GM21381 (cell line): ENCODE measurements at regions not wholly inside any gene's neighbourhood (a gene's known extent, or its start where the extent isn't known, plus 50 kb on each side); places are given as distances from the start of the nearest gene placed in this dataset.
"Not testable (repeated sequence)": the region's sequence is repeated elsewhere in the genome, so short reads cannot be mapped to it uniquely, and the experiment has no call there.

ENCODE experiments used
- ATAC-seq: cut with Tn5 transposase; IDR thresholded peaks from one replicate; pipeline ENCODE4 v1.9.1; 2021; ENCODE audit warnings: mild to moderate bottlenecking, moderate library complexity; ENCODE audit not compliant: unreplicated experiment

DNA sequence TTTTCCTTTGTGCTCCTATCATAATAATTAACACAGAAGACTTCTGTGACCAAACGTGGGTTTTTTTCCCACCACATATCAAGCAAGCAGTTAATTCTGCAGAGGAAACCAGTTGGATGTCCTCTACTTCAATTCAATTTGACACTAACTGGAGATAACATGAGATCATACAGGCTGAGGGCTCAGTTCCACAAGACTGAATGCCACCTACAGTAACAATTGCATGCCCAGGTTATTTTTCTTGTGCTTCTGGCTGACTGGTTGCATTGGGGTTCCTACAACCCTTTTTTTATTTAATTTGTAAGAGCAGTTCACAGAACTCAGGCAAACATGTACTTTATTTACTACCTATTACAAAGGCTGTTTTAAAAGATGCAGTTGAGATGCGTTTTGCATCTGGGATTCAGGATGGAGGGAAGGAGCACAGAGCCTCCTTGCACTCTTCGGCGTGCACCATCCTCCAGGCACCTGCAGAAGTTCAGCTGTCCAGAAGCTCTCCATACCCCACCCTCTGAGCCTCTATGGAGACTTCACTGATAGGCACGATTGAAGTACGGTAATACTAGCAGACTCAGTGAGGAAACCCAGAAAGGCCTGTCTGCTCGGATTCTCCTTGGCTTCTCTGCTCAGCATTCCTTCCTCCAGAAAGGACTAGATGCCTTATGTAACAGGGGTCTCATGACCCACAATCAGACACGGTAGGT, 425.2 kb upstream of the CDH9 start:
- no peak for ATAC-seq

DNA sequence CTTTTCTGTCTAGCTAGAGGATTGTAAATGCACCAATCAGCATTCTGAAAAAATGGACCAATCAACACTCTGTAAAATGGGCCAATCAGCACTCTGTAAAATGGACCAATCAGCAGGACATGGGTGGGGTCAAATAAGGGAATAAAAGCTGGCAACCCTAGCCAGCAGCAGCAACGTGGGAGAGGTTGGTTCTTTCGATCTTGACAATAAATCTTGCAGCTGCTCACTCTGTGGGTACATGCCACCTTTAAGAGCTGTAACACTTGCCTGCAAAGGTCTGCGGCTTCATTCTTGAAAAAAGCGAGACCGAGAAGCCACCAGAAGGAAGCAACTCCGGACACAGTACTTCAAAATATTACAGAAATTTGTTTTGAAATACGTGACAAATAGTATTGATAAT, 424.6 kb upstream of the CDH9 start:
- ATAC-seq = no peak

DNA sequence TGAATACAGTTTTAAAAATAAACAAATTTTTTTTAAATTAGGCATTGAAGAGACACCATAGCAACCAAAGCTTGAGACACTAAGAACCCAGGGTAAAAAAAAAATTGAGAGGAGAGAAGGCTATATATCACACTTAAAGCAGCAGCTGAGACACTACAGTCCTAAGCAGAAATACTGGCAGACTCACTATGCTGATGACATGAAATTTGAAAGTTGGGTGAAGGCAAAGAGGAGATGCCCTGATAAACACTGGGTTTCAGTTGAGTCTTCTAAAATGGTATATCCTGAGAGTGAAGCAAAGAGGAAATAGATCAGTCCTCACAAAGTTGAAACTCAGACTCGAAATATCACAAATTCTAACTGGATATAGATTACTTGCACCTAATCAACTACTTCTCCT, 419.9 kb upstream of the CDH9 start:
- ATAC-seq = no peak

DNA sequence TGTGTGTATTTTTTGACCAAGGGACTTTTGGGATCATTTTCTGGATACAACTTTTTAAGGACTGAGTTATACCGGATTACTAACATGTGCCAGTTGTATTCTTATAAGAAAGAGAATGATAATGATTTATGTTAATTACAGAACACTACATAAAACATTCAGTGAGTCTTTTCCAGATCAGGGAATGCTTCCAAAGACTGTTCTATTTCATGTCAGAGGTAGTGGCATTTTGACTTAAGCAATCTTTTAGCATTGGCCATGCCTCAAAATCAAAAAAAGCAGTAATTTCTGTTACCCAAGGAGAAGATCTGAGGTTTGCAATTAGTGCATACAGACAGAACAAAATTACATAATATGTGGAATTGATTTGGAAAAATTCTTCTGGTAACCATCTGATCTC, 413.0 kb upstream of the CDH9 start:
- ATAC-seq = no peak

GRCh38 chr5:27450607-27451006, 412.2 kb upstream of the CDH9 start:
- ATAC-seq = no peak

- not testable (repeated sequence) for ATAC-seq
These were observed 401.0 kb upstream of the CDH9 start for GRCh38 chr5:27439383-27439782.

DNA sequence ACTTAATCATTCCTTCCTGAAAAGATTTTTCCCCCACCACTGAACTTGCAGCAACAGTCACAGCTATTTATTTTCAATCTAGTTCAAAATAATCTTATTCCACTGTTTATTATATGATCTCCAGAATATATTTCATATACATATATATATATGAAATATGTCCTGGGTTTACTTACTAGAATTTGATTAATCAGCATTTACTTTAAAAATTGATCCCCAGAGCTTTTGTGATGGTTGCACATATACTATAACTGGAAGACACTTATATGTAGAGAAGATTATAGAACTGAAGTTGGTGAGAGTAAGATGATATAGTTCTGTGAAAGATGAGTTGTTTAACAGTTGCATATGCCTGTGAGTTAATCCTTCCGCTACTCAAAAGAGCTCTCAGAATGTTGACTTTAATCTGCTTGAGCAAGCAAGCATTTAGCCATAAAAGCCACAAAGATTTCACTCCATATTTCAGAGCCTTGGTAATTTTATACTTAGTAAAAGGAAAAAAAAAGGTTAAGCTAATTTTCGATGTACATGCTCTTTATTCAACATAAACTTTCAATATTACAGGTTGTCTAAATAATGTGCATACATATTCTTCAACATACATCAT, 399.3 kb upstream of the CDH9 start:
- no peak for ATAC-seq

DNA sequence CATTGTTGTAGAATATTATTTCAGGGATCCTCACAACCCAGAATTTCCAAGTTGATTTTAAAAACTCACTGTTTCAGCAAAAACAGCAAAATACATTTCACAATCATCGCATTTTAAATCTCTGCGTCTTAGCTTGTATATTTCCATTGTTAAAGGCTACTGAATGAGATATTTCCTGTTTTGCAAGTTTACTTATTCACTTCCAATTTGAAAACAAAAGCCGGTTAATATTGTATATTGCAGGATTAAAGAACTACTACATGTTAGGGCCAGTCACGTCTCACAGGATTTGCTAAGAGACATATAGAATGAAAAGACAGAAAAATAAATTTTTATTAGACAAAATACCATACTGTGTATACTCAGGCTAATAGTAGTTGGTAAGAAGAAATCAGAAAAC, 395.9 kb upstream of the CDH9 start:
- ATAC-seq = no peak

GRCh38 chr5:27414099-27414498, 375.7 kb upstream of the CDH9 start:
- no peak for ATAC-seq

DNA sequence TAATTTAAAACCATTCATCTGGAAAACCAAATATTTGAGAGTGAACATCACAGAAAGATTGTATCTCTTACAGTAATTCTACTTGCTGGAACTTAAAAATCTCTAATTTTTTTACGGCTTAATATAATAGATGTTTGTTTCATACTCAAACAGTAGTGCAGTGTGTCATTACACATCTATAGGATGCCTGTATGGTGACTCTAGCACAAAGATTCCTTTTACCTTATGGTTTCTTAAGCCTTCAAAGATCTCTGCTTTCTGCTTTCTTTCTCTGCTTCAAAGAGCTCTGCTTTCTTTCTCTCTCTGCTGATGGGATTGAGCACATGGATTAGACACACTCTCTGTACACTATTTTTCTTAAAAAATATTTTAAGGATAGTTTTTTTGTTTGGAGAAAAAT, 374.0 kb upstream of the CDH9 start:
- ATAC-seq = no peak

GRCh38 chr5:27406020-27406419, 367.6 kb upstream of the CDH9 start:
- ATAC-seq = no peak

GRCh38 chr5:27403243-27403882, 365.0 kb upstream of the CDH9 start:
- no peak for ATAC-seq

- no peak for ATAC-seq
These were observed 364.4 kb upstream of the CDH9 start for GRCh38 chr5:27402828-27403227.

GRCh38 chr5:27396998-27397397, 358.6 kb upstream of the CDH9 start:
- ATAC-seq = no peak

DNA sequence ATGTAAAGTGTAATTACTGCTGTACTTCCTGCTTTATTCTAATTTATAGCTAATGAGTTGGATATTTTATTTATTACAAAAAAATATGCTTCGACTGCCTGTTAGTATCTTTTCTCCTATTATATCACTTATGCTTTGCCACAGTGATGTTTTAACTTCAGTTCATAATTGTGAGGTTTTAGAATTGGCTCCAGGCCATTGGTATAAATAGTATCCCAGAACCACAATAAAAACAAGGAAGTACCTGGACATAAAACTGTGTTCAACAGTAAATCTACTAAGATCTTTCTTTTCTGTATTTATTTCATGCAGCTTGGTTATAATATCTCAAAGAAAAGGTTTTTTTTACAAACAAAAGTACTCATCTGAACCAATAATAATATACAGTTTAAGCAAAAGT, 354.3 kb upstream of the CDH9 start:
- ATAC-seq = no peak

DNA sequence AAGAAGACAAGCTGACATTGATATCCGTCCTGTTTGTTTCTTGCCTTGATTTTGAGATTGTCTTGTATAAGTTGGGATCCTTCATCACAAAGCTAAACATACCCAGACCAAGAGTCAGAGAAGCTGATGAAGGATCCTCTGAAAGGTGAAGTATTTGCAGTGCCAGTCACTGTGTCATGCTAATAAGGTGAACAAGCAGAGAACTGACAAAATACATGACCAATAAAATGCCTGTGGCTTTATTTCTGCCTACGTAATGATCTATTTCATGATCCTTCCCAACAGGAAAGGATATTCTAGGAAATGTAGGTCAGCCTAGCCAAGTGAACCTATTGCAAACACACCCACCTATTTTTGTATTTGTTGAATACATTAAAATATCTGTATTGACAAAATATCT, 351.3 kb upstream of the CDH9 start:
- no peak for ATAC-seq

DNA sequence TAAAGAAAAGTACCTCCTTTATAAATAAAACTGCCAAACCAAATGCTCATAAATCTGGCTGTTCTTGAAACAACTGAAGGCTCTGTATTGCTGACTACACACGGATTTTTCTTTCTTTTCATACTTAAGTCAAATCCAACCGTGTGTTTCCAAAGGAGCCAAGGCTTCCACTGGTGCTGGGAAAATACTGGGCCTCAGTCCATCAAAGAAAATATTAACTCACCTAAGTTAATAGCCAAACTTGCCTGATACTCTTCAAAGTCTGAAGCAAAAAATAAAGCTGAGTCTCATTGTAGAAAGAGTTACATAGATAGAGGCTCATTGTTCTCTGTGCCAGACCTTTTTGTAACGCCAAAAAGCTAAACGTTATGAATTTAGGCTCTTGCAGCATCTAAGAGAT, 350.4 kb upstream of the CDH9 start:
- ATAC-seq = no peak

GRCh38 chr5:27387535-27388073, 349.2 kb upstream of the CDH9 start:
- ATAC-seq = no peak

DNA sequence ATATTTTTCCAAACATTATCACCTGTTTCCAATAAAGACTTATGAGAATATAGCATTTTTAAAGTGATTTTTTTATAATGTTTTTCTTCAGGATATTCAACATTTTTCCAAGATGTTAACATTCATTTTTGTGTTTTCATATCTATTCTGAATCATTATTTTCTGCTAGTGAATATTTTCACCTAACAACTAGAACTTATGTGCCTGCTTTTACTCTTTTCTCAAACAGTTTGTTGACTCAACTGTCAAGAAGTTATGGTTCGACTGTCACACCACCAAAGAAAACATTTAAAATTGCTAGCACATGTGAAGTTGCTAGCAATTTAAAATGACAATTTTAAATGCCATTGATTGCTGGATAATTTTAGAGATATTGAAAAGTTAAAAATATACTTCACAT, 343.3 kb upstream of the CDH9 start:
- no peak for ATAC-seq

DNA sequence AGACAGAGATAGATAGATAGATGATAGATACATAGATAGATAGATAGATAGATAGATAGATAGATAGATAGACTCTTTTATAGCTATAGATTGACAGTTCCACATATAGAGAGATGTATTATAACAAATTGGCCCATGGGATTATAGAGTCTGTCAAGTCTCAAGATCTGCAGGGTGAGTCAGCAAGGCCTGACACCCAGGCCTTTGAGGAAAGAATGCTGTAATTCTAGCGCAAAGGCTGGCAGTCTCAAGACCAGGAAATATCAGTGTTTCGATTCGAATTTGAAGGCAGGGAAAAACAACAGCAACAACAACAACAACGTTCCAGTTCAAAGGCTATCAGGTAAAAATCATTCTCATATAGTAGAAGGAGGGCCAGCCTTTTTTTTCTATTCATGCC, 339.2 kb upstream of the CDH9 start:
- ATAC-seq = no peak

DNA sequence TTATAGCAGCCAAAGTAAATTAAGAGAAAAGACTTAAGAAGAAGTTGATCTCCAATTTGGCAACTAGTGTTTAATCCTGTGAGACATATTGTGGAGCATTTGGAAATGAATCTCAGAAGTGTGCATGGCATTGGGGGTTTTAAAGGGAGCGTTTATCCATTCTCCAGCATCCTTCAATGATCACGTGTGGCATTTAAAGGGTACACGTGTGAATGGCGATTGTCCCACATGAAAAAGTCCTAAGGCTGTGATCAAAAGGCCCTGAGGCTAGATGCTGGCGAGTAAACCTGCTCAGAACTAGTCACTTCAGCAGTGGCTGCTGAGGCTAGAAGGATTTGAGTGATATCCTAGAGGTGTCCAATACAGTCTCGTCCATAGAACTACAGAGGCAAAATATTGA, 315.6 kb upstream of the CDH9 start:
- no peak for ATAC-seq

DNA sequence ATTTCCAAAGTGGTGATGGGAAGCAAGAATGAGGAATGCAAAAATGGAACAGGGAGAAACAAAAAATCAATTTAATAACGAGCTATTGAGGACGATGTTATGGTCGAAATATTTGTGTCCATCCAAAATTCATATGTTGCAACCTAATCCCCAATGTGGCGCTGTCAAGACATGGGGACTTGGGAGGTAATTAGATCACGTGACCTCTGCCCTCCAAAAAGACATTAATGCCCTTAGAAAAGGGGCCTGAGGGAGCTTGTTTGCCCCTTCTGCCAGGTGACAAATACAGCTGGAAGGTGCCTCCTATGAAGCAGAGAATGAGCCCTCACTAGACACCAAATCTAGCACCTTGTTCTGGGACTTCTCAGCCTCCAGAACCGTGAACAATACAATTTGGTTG, 315.2 kb upstream of the CDH9 start:
- ATAC-seq = no peak
